ENCODE measurements at regions not wholly inside any gene's neighbourhood (a gene's known extent, or its start where the extent isn't known, plus 50 kb on each side); places are given as distances from the start of the nearest gene placed in this dataset.

DNA sequence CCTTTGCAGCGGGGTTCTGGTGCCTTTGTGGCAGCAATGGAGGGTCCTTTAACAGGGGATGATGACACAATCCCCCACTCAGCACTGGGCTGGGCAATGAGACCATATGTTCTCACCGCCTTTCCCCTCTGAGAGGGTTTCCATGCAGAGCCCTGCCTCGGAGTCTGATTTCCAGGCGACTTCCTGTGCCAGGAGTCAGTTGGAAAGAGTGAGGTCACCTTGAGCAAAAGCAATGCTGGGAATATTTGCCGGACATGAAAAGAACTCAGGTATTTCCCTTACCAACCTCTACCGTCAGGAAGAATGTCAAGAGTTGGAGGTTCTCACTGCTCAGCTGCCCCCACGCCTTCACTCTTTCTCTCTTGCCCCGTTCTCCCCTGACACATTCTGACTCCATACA is 284.2 kb upstream of the IRX1 start:
- Histone ChIP-seq H3K4me3 (ENCODE audit: low read depth in 2 of 2, low read length in 2 of 2) (no peak overlapping the region), H3K36me3 (ENCODE audit: control insufficient read depth, insufficient read depth, low read length) (no peaks in the 10 kb centered on the region), H3K27ac (ENCODE audit: low read length) (no peak overlapping the region), H3K9me3 (ENCODE audit: control insufficient read depth, insufficient read depth, low read depth, low read length) (no peaks in the 10 kb centered on the region), H3K4me1 (ENCODE audit: control insufficient read depth, insufficient read depth, low read length) (no peaks in the 10 kb centered on the region), H3K27me3 (ENCODE audit: control insufficient read depth, insufficient read depth, low read length) (no peaks in the 10 kb centered on the region)
- ChIA-PET CTCF (no interaction called here), POLR2A (no interaction called here)
- DNase-seq (ENCODE audit: low read depth, low spot score) (no peak), ATAC-seq (no peak)
- no TSS peak for BruUV-seq (replicated peaks)
- TF ChIP-seq REST (IDR thresholded peaks at IDR 0.05; ENCODE audit: insufficient read depth in 1 of 2, low read depth in 2 of 2, low read length in 1 of 2) (no peak), TCF7L2 (IDR thresholded peaks at IDR 0.05; ENCODE audit: low read depth, low read length) (no peak), SIN3A (IDR thresholded peaks at IDR 0.05; ENCODE audit: borderline replicate concordance, insufficient read depth, low read depth, low read length) (no peak), POLR2AphosphoS5 (IDR thresholded peaks at IDR 0.05; ENCODE audit: low read depth, low read length) (no peak), CTCF (IDR thresholded peaks at IDR 0.05) (no peak)
- intact Hi-C loops (cut with micrococcal nuclease; ENCODE audit: unreplicated experiment): no loop called here
- in situ Hi-C loops (cut with HindIII; ENCODE audit: low pct_unique_long_range_greater_than_20kb, low sequenced_read_pairs): no loop called here

DNA sequence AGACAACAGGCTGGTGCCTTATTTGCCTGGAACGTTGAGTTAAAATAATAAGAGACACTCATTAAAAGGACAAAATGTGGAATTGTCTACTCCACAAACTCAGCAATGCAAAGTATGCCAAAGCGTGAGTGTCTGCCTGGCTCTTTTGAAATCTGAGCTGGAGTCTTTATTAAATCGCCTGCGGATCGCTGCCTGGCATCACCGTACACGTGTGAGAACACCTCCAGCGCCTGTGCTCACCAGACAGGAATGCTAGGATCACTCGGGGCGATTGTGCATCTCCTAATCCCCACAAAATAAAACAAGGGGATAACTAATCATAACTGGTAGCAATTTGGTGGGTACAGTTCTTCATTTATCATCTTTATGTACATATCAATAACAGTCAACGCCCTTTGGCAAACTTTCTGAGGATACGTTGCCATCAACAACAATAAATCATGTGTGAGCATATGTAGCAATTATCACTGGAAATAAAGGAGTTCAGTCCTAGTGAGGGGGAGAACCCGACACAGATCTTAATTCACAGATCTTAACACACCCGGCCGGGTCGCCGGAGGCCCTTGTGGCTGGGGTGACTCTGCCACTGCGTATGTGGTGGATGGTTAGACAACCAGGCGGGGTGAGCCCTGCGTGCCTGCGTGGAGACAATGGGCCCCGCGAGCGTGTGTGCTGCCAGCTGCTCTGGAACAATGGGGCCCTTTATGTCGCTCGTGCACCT is 284.9 kb upstream of the IRX1 start:
- H3K27me3 ChIP-seq (ENCODE audit: control insufficient read depth, insufficient read depth, low read length): no peaks in the 10 kb centered on the region
- no peaks in the 10 kb centered on the region for H3K36me3 ChIP-seq (ENCODE audit: control insufficient read depth, insufficient read depth, low read length)
- ATAC-seq (no peak), DNase-seq (ENCODE audit: low read depth, low spot score) (no peak)
- CTCF ChIA-PET: no interaction called here
- no peaks in the 10 kb centered on the region for H3K9me3 ChIP-seq (ENCODE audit: control insufficient read depth, insufficient read depth, low read depth, low read length)
- no peak overlapping the region for H3K27ac ChIP-seq (ENCODE audit: low read length)
- no peak overlapping the region for H3K4me3 ChIP-seq (ENCODE audit: low read depth in 2 of 2, low read length in 2 of 2)
- TF ChIP-seq SIN3A (IDR thresholded peaks at IDR 0.05; ENCODE audit: borderline replicate concordance, insufficient read depth, low read depth, low read length) (no peak), POLR2AphosphoS5 (IDR thresholded peaks at IDR 0.05; ENCODE audit: low read depth, low read length) (no peak), CTCF (IDR thresholded peaks at IDR 0.05) (no peak), TCF7L2 (IDR thresholded peaks at IDR 0.05; ENCODE audit: low read depth, low read length) (no peak), REST (IDR thresholded peaks at IDR 0.05; ENCODE audit: insufficient read depth in 1 of 2, low read depth in 2 of 2, low read length in 1 of 2) (no peak)
- intact Hi-C loops (cut with micrococcal nuclease; ENCODE audit: unreplicated experiment) (no loop called here), in situ Hi-C loops (cut with HindIII; ENCODE audit: low pct_unique_long_range_greater_than_20kb, low sequenced_read_pairs) (no loop called here)
- POLR2A ChIA-PET: no interaction called here
- no peaks in the 10 kb centered on the region for H3K4me1 ChIP-seq (ENCODE audit: control insufficient read depth, insufficient read depth, low read length)
- BruUV-seq (replicated peaks): no TSS peak

Measured in Panc1 (cell line).